HG02588 (cell line): ENCODE measurements at regions not wholly inside any gene's neighbourhood (a gene's known extent, or its start where the extent isn't known, plus 50 kb on each side); places are given as distances from the start of the nearest gene placed in this dataset.

ENCODE experiments used
- ATAC-seq: cut with Tn5 transposase; IDR thresholded peaks from one replicate; pipeline ENCODE4 v1.9.1; 2021; ENCODE audit warnings: mild to moderate bottlenecking, moderate library complexity; ENCODE audit not compliant: unreplicated experiment

- peak; percentile 26 for ATAC-seq
Measured at GRCh38 chr5:126354012-126354857, 69.0 kb upstream of the GRAMD2B start.

GRCh38 chr5:126354858-126355731 is 68.1 kb upstream of the GRAMD2B start:
- ATAC-seq = no peak

GRCh38 chr5:126355940-126356339 is 67.3 kb upstream of the GRAMD2B start:
- no peak for ATAC-seq

GRCh38 chr5:126357585-126358342 is 65.4 kb upstream of the GRAMD2B start:
- no peak for ATAC-seq

GRCh38 chr5:126358525-126358924 is 64.7 kb upstream of the GRAMD2B start:
- peak; percentile 85 for ATAC-seq

- no peak for ATAC-seq
Measured at GRCh38 chr5:126359884-126360283, 63.3 kb upstream of the GRAMD2B start.

GRCh38 chr5:126360467-126360866 is 62.7 kb upstream of the GRAMD2B start:
- ATAC-seq = no peak

GRCh38 chr5:126363658-126364057 is 59.6 kb upstream of the GRAMD2B start:
- no peak for ATAC-seq

GRCh38 chr5:126364206-126364902 is 58.9 kb upstream of the GRAMD2B start:
- ATAC-seq = no peak

- no peak for ATAC-seq
Measured at GRCh38 chr5:126365446-126366198, 57.6 kb upstream of the GRAMD2B start.

GRCh38 chr5:126366199-126366560 is 57.0 kb upstream of the GRAMD2B start:
- no peak for ATAC-seq

- no peak for ATAC-seq
Measured at GRCh38 chr5:126368239-126368812, 54.9 kb upstream of the GRAMD2B start.

- no peak for ATAC-seq
Measured at GRCh38 chr5:126369083-126369482, 54.1 kb upstream of the GRAMD2B start.

- no peak for ATAC-seq
Measured at GRCh38 chr5:126369995-126370731, 53.0 kb upstream of the GRAMD2B start.

- no peak for ATAC-seq
Measured at GRCh38 chr5:126370796-126371718, 52.2 kb upstream of the GRAMD2B start.

GRCh38 chr5:126373375-126374108 is 49.7 kb upstream of the GRAMD2B start:
- no peak for ATAC-seq
